Vagina (tissue), 2 donors: ENCODE measurements at regions not wholly inside any gene's neighbourhood (a gene's known extent, or its start where the extent isn't known, plus 50 kb on each side); places are given as distances from the start of the nearest gene placed in this dataset.

Source experiments
- POLR2A ChIP-seq, 2 donors: fragments of 450-650 bp; IDR thresholded peaks; one replicate each; pipeline ENCODE4 v1.6.1; 2017; ENCODE audit warnings: antibody characterized with exemption in 2 of 2, mild to moderate bottlenecking in 2 of 2, moderate library complexity in 2 of 2
- POLR2AphosphoS5 ChIP-seq, 2 donors: sonication (generic); formaldehyde crosslinking; IDR thresholded peaks; one replicate each; pipeline ENCODE4 v1.9.0; 2017; ENCODE audit warnings: antibody characterized with exemption in 2 of 2, mild to moderate bottlenecking in 2 of 2, low read depth in 1 of 2; ENCODE audit not compliant: insufficient read depth in 1 of 2

- TF ChIP-seq POLR2AphosphoS5 (IDR thresholded peaks at IDR 0.05; ENCODE audit: insufficient read depth in 1 of 2, low read depth in 1 of 2), result no peak
- no peak for TF ChIP-seq POLR2A (IDR thresholded peaks at IDR 0.05)
Observed at GRCh38 chr5:82352146-82352791, 74.1 kb upstream of the RPS23 start.
